IMR-90 (cell line): ENCODE measurements at regions not wholly inside any gene's neighbourhood (a gene's known extent, or its start where the extent isn't known, plus 50 kb on each side); places are given as distances from the start of the nearest gene placed in this dataset.

Source experiments
- ATAC-seq: fragments of 200-7000 bp; cut with Tn5 transposase; 2 replicates; pipeline ENCODE4 v1.9.1; 2020; ENCODE audit warnings: low read depth, mild to moderate bottlenecking, moderate library complexity
- BruUV-seq: library from RNA; stranded (reverse); fragments of 400-500 nt; replicated peaks from 2 replicates; lab custom pipeline; 2021; lab: Mats Ljungman, UMichigan
- CTCF ChIA-PET: fragments of 300-600 bp; formaldehyde crosslinking; extraction: SDS; loops from one replicate; lab custom pipeline; 2021; ENCODE audit warnings: antibody characterized with exemption; lab: Yijun Ruan, JAX
- POLR2A ChIA-PET: fragments of 300-600 bp; sonication (Branson Sonifier 250); formaldehyde crosslinking; loops from one replicate; lab custom pipeline; 2022; ENCODE audit warnings: antibody characterized with exemption; ENCODE audit not compliant: unreplicated experiment; lab: Charles Lee
- DNase-seq: peaks from one replicate; pipeline ENCODE4 v3.0.0; 2013
- H2AFZ ChIP-seq: replicated peaks from 2 replicates; pipeline ENCODE3; 2013; ENCODE audit warnings: low read length, mild to moderate bottlenecking; ENCODE audit not compliant: poor library complexity
- H2AK5ac ChIP-seq: 2 replicates; pipeline ENCODE4 v1.6.1; 2013; ENCODE audit warnings: low read depth, low read length, inconsistent platforms
- H2AK9ac ChIP-seq: replicated peaks from 2 replicates; pipeline ENCODE3; 2013; ENCODE audit warnings: mild to moderate bottlenecking, low read depth, low read length, moderate library complexity; ENCODE audit not compliant: poor library complexity
- H2BK120ac ChIP-seq: 2 replicates; pipeline ENCODE4 v1.6.1; 2013; ENCODE audit warnings: low read depth, low read length, inconsistent platforms
- H2BK15ac ChIP-seq: 3 replicates; pipeline ENCODE4 v1.6.1; 2013; ENCODE audit warnings: low read depth, low read length, inconsistent platforms
- H2BK20ac ChIP-seq: 2 replicates; pipeline ENCODE4 v1.6.1; 2013; ENCODE audit warnings: low read depth, mild to moderate bottlenecking, inconsistent platforms, low read length, moderate library complexity
- H2BK5ac ChIP-seq: 2 replicates; pipeline ENCODE4 v1.6.1; 2013; ENCODE audit warnings: mild to moderate bottlenecking, low read depth, low read length, inconsistent platforms; ENCODE audit not compliant: poor library complexity, severe bottlenecking
- H3K14ac ChIP-seq: replicated peaks from 2 replicates; pipeline ENCODE4 v1.6.1; 2013; ENCODE audit warnings: low read depth, low read length, inconsistent platforms
- H3K18ac ChIP-seq: 2 replicates; pipeline ENCODE4 v1.6.1; 2013; ENCODE audit warnings: low read depth, low read length, control low read depth
- H3K23ac ChIP-seq: 2 replicates; pipeline ENCODE4 v1.6.1; 2013; ENCODE audit warnings: low read depth, low read length, inconsistent platforms
- H3K27ac ChIP-seq: 2 replicates; pipeline ENCODE4 v1.5.1; 2013; ENCODE audit warnings: mild to moderate bottlenecking, control low read depth, low read length; ENCODE audit not compliant: insufficient read depth
- H3K27me3 ChIP-seq: 2 replicates; pipeline ENCODE4 v1.6.1; 2013; ENCODE audit warnings: low read length; ENCODE audit not compliant: control insufficient read depth, insufficient read depth
- H3K36me3 ChIP-seq: 2 replicates; pipeline ENCODE4 v1.6.1; 2013; ENCODE audit warnings: low read length, mixed read lengths; ENCODE audit not compliant: control insufficient read depth, insufficient read depth
- H3K4ac ChIP-seq: 2 replicates; pipeline ENCODE4 v1.6.1; 2013; ENCODE audit warnings: low read depth, low read length, inconsistent platforms
- H3K4me1 ChIP-seq: 2 replicates; pipeline ENCODE4 v1.6.1; 2013; ENCODE audit warnings: low read length, mixed read lengths; ENCODE audit not compliant: control insufficient read depth, insufficient read depth
- H3K4me2 ChIP-seq: 2 replicates; pipeline ENCODE4 v1.6.1; 2013; ENCODE audit warnings: low read depth, mild to moderate bottlenecking, control low read depth, low read length, moderate library complexity
- H3K4me3 ChIP-seq: 2 replicates; pipeline ENCODE4 v1.5.1; 2013; ENCODE audit warnings: low read depth, mild to moderate bottlenecking, control low read depth, low read length, moderate library complexity; ENCODE audit not compliant: insufficient read depth
- H3K56ac ChIP-seq: 2 replicates; pipeline ENCODE4 v1.6.1; 2013; ENCODE audit warnings: low read length, inconsistent platforms; ENCODE audit not compliant: insufficient read depth; ENCODE audit errors: extremely low read depth
- H3K79me1 ChIP-seq, 2 experiments: 2 replicates each; pipeline ENCODE4 v1.6.1; 2013; ENCODE audit warnings: low read length in 2 of 2, inconsistent platforms in 1 of 2, low read depth in 1 of 2
- H3K9ac ChIP-seq: 2 replicates; pipeline ENCODE4 v1.6.1; 2013; ENCODE audit warnings: low read depth, low read length, control low read depth
- H3K9me1 ChIP-seq: 2 replicates; pipeline ENCODE4 v1.6.1; 2013; ENCODE audit warnings: low read length, inconsistent platforms; ENCODE audit not compliant: insufficient read depth
- H3K9me3 ChIP-seq: 2 replicates; pipeline ENCODE4 v1.6.1; 2013; ENCODE audit warnings: low read length; ENCODE audit not compliant: control insufficient read depth, insufficient read depth
- H4K20me1 ChIP-seq: 2 replicates; pipeline ENCODE4 v1.6.1; 2013; ENCODE audit warnings: low read length, inconsistent platforms; ENCODE audit not compliant: insufficient read depth
- H4K5ac ChIP-seq: 2 replicates; pipeline ENCODE4 v1.6.1; 2013; ENCODE audit warnings: mild to moderate bottlenecking, low read depth, low read length, control low read depth
- H4K8ac ChIP-seq, 2 experiments: 2 replicates each; pipeline ENCODE4 v1.6.1; 2013; ENCODE audit warnings: low read depth in 2 of 2, low read length in 2 of 2, control low read depth in 1 of 2, inconsistent platforms in 1 of 2
- H4K91ac ChIP-seq: 2 replicates; pipeline ENCODE4 v1.6.1; 2013; ENCODE audit warnings: low read depth, low read length, inconsistent platforms; ENCODE audit not compliant: insufficient read depth
- BHLHE40 ChIP-seq: fragments of 150-350 bp; IDR thresholded peaks from 2 replicates; pipeline ENCODE4 v1.6.1; 2016; ENCODE audit warnings: mild to moderate bottlenecking, low read depth, low read length
- CEBPB ChIP-seq: IDR thresholded peaks from 2 replicates; pipeline ENCODE4 v1.6.1; 2012; ENCODE audit warnings: low read depth, low read length, improper control_type of control experiment
- CHD1 ChIP-seq: IDR thresholded peaks from 2 replicates; pipeline ENCODE4 v1.6.1; 2012; ENCODE audit warnings: low read depth, low read length, improper control_type of control experiment
- ELK1 ChIP-seq: fragments of 150-350 bp; IDR thresholded peaks from 2 replicates; pipeline ENCODE4 v1.6.1; 2016; ENCODE audit warnings: low read depth, mild to moderate bottlenecking, low read length, moderate library complexity, borderline replicate concordance
- FOS ChIP-seq: fragments of 150-350 bp; IDR thresholded peaks from 2 replicates; pipeline ENCODE4 v1.6.1; 2016; ENCODE audit warnings: low read depth, low read length
- MAFK ChIP-seq: IDR thresholded peaks from 2 replicates; pipeline ENCODE4 v1.6.1; 2012; ENCODE audit warnings: low read depth, low read length, improper control_type of control experiment
- MAZ ChIP-seq: IDR thresholded peaks from 2 replicates; pipeline ENCODE4 v1.6.1; 2012; ENCODE audit warnings: low read depth, mild to moderate bottlenecking, low read length, improper control_type of control experiment, moderate library complexity, borderline replicate concordance
- MXI1 ChIP-seq: IDR thresholded peaks from 2 replicates; pipeline ENCODE4 v1.6.1; 2012; ENCODE audit warnings: low read depth, mild to moderate bottlenecking, low read length, moderate library complexity, borderline replicate concordance
- NFE2L2 ChIP-seq: fragments of 150-350 bp; IDR thresholded peaks from 2 replicates; pipeline ENCODE4 v1.6.1; 2016; ENCODE audit warnings: low read depth, mild to moderate bottlenecking, low read length
- POLR2A ChIP-seq: IDR thresholded peaks from 2 replicates; pipeline ENCODE4 v1.6.1; 2012; ENCODE audit warnings: mild to moderate bottlenecking, low read depth, low read length
- RAD21 ChIP-seq: IDR thresholded peaks from 2 replicates; pipeline ENCODE4 v1.6.1; 2012; ENCODE audit warnings: low read length, improper control_type of control experiment
- RCOR1 ChIP-seq: IDR thresholded peaks from 2 replicates; pipeline ENCODE4 v1.6.1; 2012; ENCODE audit warnings: mild to moderate bottlenecking, low read length, improper control_type of control experiment; ENCODE audit not compliant: insufficient replicate concordance
- RFX5 ChIP-seq: IDR thresholded peaks from 2 replicates; pipeline ENCODE4 v1.8.0; 2012; ENCODE audit warnings: low read depth, mild to moderate bottlenecking, low read length, moderate library complexity
- SMC3 ChIP-seq: fragments of 150-350 bp; IDR thresholded peaks from 2 replicates; pipeline ENCODE4 v1.6.1; 2016; ENCODE audit warnings: low read depth, mild to moderate bottlenecking, antibody characterized with exemption, low read length, moderate library complexity
- USF2 ChIP-seq: fragments of 150-350 bp; IDR thresholded peaks from 2 replicates; pipeline ENCODE4 v1.6.1; 2017; ENCODE audit warnings: mild to moderate bottlenecking, antibody characterized with exemption, low read length, low read depth
- WGBS, 2 experiments: methylation state at CpG; one replicate each; pipeline versions ENCODE4 v1.1.5 to v1.1.7; 2013; ENCODE audit warnings: missing lambda C conversion rate in 2 of 2; ENCODE audit not compliant: insufficient read length in 1 of 2; ENCODE audit errors: extremely low coverage in 2 of 2; 5-methylcytosine and 5-hydroxymethylcytosine counted together
- dilution Hi-C: fragments of 300-500 bp; cut with HindIII; formaldehyde crosslinking; loops from one replicate; pipeline ENCODE4 v1.14.3; 2018; ENCODE audit warnings: low sequenced_read_pairs; ENCODE audit not compliant: unreplicated experiment
- in situ Hi-C: fragments of 300-500 bp; cut with MboI; formaldehyde crosslinking; loops from 3 replicates; pipeline ENCODE4 v1.14.3; 2019; ENCODE audit warnings: low sequenced_read_pairs, inconsistent platforms, mixed read lengths
- intact Hi-C: fragments of 100-400 bp; cut with micrococcal nuclease; formaldehyde crosslinking; loops from 2 replicates; pipeline ENCODE4 v1.10.0; 2022
- TF ChIP-seq, protein P1 (sequence below): conservative IDR thresholded peaks from 2 replicates; pipeline ENCODE4 v1.5.1; 2012; ENCODE audit warnings: mild to moderate bottlenecking, low read depth, low read length, improper control_type of control experiment

DNA sequence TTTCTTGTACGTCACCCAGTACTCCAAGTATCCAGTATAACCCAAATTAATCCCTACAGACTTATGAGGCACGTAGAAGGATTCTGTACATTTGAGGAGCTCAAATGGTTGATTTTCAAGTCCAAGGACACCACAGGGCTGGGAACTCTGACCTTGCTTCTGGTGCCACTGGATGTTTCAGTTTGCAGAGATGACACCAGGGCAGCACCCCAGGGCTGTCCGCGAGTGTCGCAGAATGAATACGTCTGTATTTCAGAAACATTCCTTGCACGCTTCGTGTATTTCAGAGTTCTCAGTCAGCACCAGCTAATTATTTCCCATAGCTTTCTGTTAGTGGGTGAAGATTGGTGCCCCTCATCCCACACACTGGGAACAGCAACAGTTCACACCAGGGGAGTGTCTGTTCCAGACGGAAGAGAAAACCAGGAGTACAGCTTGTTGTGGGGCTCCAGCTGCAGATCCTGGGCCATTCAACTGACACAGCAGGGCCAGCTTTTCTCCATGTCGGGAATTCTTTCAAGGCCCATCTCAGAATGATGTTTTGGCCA, 159.2 kb downstream of the RHOU start:
- H3K18ac ChIP-seq = no peak overlapping the region
- H4K20me1 ChIP-seq = no peaks in the 10 kb centered on the region
- CTCF ChIA-PET = no interaction called here
- H3K9me1 ChIP-seq = no peaks in the 10 kb centered on the region
- H2BK120ac ChIP-seq = no peak overlapping the region
- H4K8ac ChIP-seq = no peak overlapping the region
- H2BK5ac ChIP-seq = no peak overlapping the region
- H4K91ac ChIP-seq = no peak overlapping the region
- no peak overlapping the region for H2AK5ac ChIP-seq
- no peak overlapping the region for H2AFZ ChIP-seq
- no peak overlapping the region for H4K5ac ChIP-seq
- no peak overlapping the region for H2BK15ac ChIP-seq
- no peak overlapping the region for H3K56ac ChIP-seq
- H3K9ac ChIP-seq = no peak overlapping the region
- ATAC-seq (no peak), DNase-seq (no peak)
- no peak overlapping the region for H2AK9ac ChIP-seq
- H3K9me3 ChIP-seq = no peaks in the 10 kb centered on the region
- H3K27me3 ChIP-seq = peaks cover 9% of the 10 kb centered on the region
- no peak overlapping the region for H3K23ac ChIP-seq
- WGBS, 2 experiments = no CpG with 5 or more reads among the region's 10 CpGs
- no peak overlapping the region for H2BK20ac ChIP-seq
- no peaks in the 10 kb centered on the region for H3K36me3 ChIP-seq
- H3K4me3 ChIP-seq = no peak overlapping the region
- H3K79me1 ChIP-seq = no peaks in the 10 kb centered on the region
- no peak overlapping the region for H3K4me2 ChIP-seq
- H3K4ac ChIP-seq = no peak overlapping the region
- POLR2A ChIA-PET = no interaction called here
- TF ChIP-seq, protein P1, sequence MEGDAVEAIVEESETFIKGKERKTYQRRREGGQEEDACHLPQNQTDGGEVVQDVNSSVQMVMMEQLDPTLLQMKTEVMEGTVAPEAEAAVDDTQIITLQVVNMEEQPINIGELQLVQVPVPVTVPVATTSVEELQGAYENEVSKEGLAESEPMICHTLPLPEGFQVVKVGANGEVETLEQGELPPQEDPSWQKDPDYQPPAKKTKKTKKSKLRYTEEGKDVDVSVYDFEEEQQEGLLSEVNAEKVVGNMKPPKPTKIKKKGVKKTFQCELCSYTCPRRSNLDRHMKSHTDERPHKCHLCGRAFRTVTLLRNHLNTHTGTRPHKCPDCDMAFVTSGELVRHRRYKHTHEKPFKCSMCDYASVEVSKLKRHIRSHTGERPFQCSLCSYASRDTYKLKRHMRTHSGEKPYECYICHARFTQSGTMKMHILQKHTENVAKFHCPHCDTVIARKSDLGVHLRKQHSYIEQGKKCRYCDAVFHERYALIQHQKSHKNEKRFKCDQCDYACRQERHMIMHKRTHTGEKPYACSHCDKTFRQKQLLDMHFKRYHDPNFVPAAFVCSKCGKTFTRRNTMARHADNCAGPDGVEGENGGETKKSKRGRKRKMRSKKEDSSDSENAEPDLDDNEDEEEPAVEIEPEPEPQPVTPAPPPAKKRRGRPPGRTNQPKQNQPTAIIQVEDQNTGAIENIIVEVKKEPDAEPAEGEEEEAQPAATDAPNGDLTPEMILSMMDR = no peak
- TF ChIP-seq NFE2L2 = no peak
- no peak for TF ChIP-seq SMC3
- no peak for TF ChIP-seq CHD1
- no peak for TF ChIP-seq RAD21
- TF ChIP-seq RFX5 = no peak
- no peak for TF ChIP-seq POLR2A
- no peak for TF ChIP-seq ELK1
- no peak for TF ChIP-seq BHLHE40
- TF ChIP-seq MAZ = no peak
- TF ChIP-seq MXI1 = no peak
- no peak for TF ChIP-seq USF2
- TF ChIP-seq FOS = no peak
- TF ChIP-seq CEBPB = no peak
- no peak for TF ChIP-seq RCOR1
- no peak for TF ChIP-seq MAFK
- H3K4me1 ChIP-seq = peaks cover 4% of the 10 kb centered on the region; the same call in 1 of the 2 replicates
- dilution Hi-C loops = no loop called here
- no TSS peak for BruUV-seq
- H3K27ac ChIP-seq = no peak overlapping the region
- no peak overlapping the region for H3K14ac ChIP-seq
- in situ Hi-C loops = no loop called here
- intact Hi-C loops = no loop called here
